IPS-18a (cell line): ENCODE measurements at regions not wholly inside any gene's neighbourhood (a gene's known extent, or its start where the extent isn't known, plus 50 kb on each side); places are given as distances from the start of the nearest gene placed in this dataset.

ENCODE experiments used
- H3K27ac ChIP-seq: one replicate; pipeline ENCODE4 v1.5.1; 2013; ENCODE audit warnings: low read length
- H3K27me3 ChIP-seq: one replicate; pipeline ENCODE4 v1.6.1; 2013; ENCODE audit warnings: mild to moderate bottlenecking, low read length; ENCODE audit not compliant: control insufficient read depth, insufficient read depth
- H3K36me3 ChIP-seq: one replicate; pipeline ENCODE4 v1.6.1; 2013; ENCODE audit warnings: low read depth, low read length; ENCODE audit not compliant: control insufficient read depth
- H3K4me1 ChIP-seq: one replicate; pipeline ENCODE4 v1.6.1; 2013; ENCODE audit warnings: low read depth, low read length; ENCODE audit not compliant: control insufficient read depth
- H3K4me3 ChIP-seq: one replicate; pipeline ENCODE4 v1.5.1; 2013; ENCODE audit warnings: low read length
- H3K9ac ChIP-seq: one replicate; pipeline ENCODE4 v1.6.1; 2013; ENCODE audit warnings: mild to moderate bottlenecking, low read length, moderate library complexity
- H3K9me3 ChIP-seq: one replicate; pipeline ENCODE4 v1.6.1; 2013; ENCODE audit warnings: low read depth, low read length; ENCODE audit not compliant: control insufficient read depth

GRCh38 chr5:98608052-98608451 lies 165.4 kb upstream of the RGMB start:
- Histone ChIP-seq H3K9ac (no peak overlapping the region), H3K4me1 (no peaks in the 10 kb centered on the region), H3K4me3 (no peak overlapping the region), H3K27me3 (no peaks in the 10 kb centered on the region), H3K9me3 (no peaks in the 10 kb centered on the region), H3K27ac (no peak overlapping the region), H3K36me3 (no peaks in the 10 kb centered on the region)

- Histone ChIP-seq H3K4me3 (no peak overlapping the region), H3K9ac (no peak overlapping the region), H3K36me3 (no peaks in the 10 kb centered on the region), H3K4me1 (no peaks in the 10 kb centered on the region), H3K27ac (no peak overlapping the region), H3K27me3 (no peaks in the 10 kb centered on the region), H3K9me3 (no peaks in the 10 kb centered on the region)
These were observed 159.1 kb upstream of the RGMB start for GRCh38 chr5:98614341-98614740.

- no peaks in the 10 kb centered on the region for H3K36me3 ChIP-seq
These were observed 151.6 kb upstream of the RGMB start for GRCh38 chr5:98621821-98622220.

GRCh38 chr5:98624145-98624880 lies 149.2 kb upstream of the RGMB start:
- Histone ChIP-seq H3K9ac (no peak overlapping the region), H3K27ac (no peak overlapping the region), H3K27me3 (no peaks in the 10 kb centered on the region), H3K36me3 (no peaks in the 10 kb centered on the region), H3K4me3 (no peak overlapping the region), H3K9me3 (no peaks in the 10 kb centered on the region), H3K4me1 (no peaks in the 10 kb centered on the region)

More at GRCh38 chr5:98621821-98622220, 151.6 kb upstream of the RGMB start:
- Histone ChIP-seq H3K27ac (no peak overlapping the region), H3K27me3 (no peaks in the 10 kb centered on the region), H3K4me3 (no peak overlapping the region), H3K9ac (no peak overlapping the region), H3K4me1 (no peaks in the 10 kb centered on the region), H3K9me3 (no peaks in the 10 kb centered on the region)

GRCh38 chr5:98627121-98627520 lies 146.3 kb upstream of the RGMB start:
- Histone ChIP-seq H3K4me1 (no peaks in the 10 kb centered on the region), H3K27ac (no peak overlapping the region), H3K36me3 (no peaks in the 10 kb centered on the region), H3K4me3 (no peak overlapping the region), H3K27me3 (no peaks in the 10 kb centered on the region), H3K9ac (no peak overlapping the region), H3K9me3 (no peaks in the 10 kb centered on the region)

GRCh38 chr5:98630621-98631020 lies 142.8 kb upstream of the RGMB start:
- Histone ChIP-seq H3K27me3 (no peaks in the 10 kb centered on the region), H3K9me3 (no peaks in the 10 kb centered on the region), H3K4me3 (no peak overlapping the region), H3K36me3 (no peaks in the 10 kb centered on the region), H3K4me1 (no peaks in the 10 kb centered on the region), H3K9ac (no peak overlapping the region), H3K27ac (no peak overlapping the region)

GRCh38 chr5:98631311-98632054 lies 142.0 kb upstream of the RGMB start:
- Histone ChIP-seq H3K9ac (no peak overlapping the region), H3K27ac (no peak overlapping the region)

GRCh38 chr5:98635656-98636055 lies 137.8 kb upstream of the RGMB start:
- Histone ChIP-seq H3K27me3 (no peaks in the 10 kb centered on the region), H3K27ac (no peak overlapping the region), H3K4me3 (no peak overlapping the region), H3K9ac (no peak overlapping the region), H3K36me3 (no peaks in the 10 kb centered on the region), H3K4me1 (peaks cover 18% of the 10 kb centered on the region), H3K9me3 (no peaks in the 10 kb centered on the region)

More at GRCh38 chr5:98631311-98632054, 142.0 kb upstream of the RGMB start:
- H3K27me3 ChIP-seq = no peaks in the 10 kb centered on the region
- H3K9me3 ChIP-seq = no peaks in the 10 kb centered on the region
- no peaks in the 10 kb centered on the region for H3K36me3 ChIP-seq
- H3K4me1 ChIP-seq = no peaks in the 10 kb centered on the region
- no peak overlapping the region for H3K4me3 ChIP-seq

GRCh38 chr5:98637116-98637515 lies 136.3 kb upstream of the RGMB start:
- Histone ChIP-seq H3K4me3 (no peak overlapping the region), H3K27me3 (no peaks in the 10 kb centered on the region), H3K9me3 (no peaks in the 10 kb centered on the region), H3K9ac (no peak overlapping the region), H3K4me1 (peaks cover 24% of the 10 kb centered on the region), H3K36me3 (no peaks in the 10 kb centered on the region), H3K27ac (no peak overlapping the region)

- Histone ChIP-seq H3K36me3 (no peaks in the 10 kb centered on the region), H3K4me3 (no peak overlapping the region), H3K9me3 (no peaks in the 10 kb centered on the region), H3K9ac (no peak overlapping the region), H3K27ac (no peak overlapping the region), H3K4me1 (peaks cover 24% of the 10 kb centered on the region), H3K27me3 (no peaks in the 10 kb centered on the region)
These were observed 135.9 kb upstream of the RGMB start for GRCh38 chr5:98637557-98637956.

- Histone ChIP-seq H3K36me3 (no peaks in the 10 kb centered on the region), H3K4me3 (no peak overlapping the region), H3K9ac (no peak overlapping the region), H3K4me1 (peaks cover 24% of the 10 kb centered on the region), H3K27me3 (no peaks in the 10 kb centered on the region), H3K27ac (no peak overlapping the region), H3K9me3 (no peaks in the 10 kb centered on the region)
These were observed 135.4 kb upstream of the RGMB start for GRCh38 chr5:98638111-98638510.

GRCh38 chr5:98638701-98639100 lies 134.8 kb upstream of the RGMB start:
- Histone ChIP-seq H3K27ac (no peak overlapping the region), H3K27me3 (no peaks in the 10 kb centered on the region), H3K9me3 (no peaks in the 10 kb centered on the region), H3K4me3 (no peak overlapping the region), H3K4me1 (peaks cover 24% of the 10 kb centered on the region), H3K36me3 (no peaks in the 10 kb centered on the region), H3K9ac (no peak overlapping the region)
